Fibroblast of pulmonary artery (primary cell): ENCODE measurements at regions not wholly inside any gene's neighbourhood (a gene's known extent, or its start where the extent isn't known, plus 50 kb on each side); places are given as distances from the start of the nearest gene placed in this dataset.
"Not testable (repeated sequence)": the region's sequence is repeated elsewhere in the genome, so short reads cannot be mapped to it uniquely, and the experiment has no call there.

Experiments used
- DNase-seq: peaks from one replicate; pipeline ENCODE4 v3.0.0-alpha.2; 2010; ENCODE audit warnings: low read depth
- H3K4me3 ChIP-seq: replicated peaks from 2 replicates; pipeline ENCODE4 v1.5.1; 2011; ENCODE audit warnings: low read depth, mild to moderate bottlenecking, control low read depth, low read length, moderate library complexity
- CTCF ChIP-seq: IDR thresholded peaks from 2 replicates; pipeline ENCODE4 v1.5.1; 2011; ENCODE audit warnings: mild to moderate bottlenecking, control low read depth, low read length, inconsistent platforms; ENCODE audit errors: missing control alignments

DNA sequence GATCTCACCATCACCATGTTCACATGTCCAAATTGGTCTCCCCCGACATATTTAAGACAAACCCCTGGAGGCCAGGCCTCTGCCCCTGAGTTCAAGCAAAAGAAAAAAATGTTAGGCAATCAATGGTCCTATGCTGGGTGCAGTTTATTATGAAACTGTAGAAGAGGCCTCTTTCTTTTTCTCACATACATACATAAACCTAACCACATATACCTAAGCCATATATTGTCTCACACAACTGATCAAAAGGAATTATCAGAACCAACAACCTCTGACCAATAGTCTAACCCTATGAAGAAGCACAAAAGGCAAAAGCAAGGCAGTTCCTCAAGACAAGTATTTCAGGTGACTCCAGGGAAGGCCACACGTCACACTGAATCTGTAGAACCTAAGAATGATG, 49.9 kb downstream of the ILRUN start:
- no peak for TF ChIP-seq CTCF
- DNase-seq, result no peak
- no peak overlapping the region for H3K4me3 ChIP-seq

DNA sequence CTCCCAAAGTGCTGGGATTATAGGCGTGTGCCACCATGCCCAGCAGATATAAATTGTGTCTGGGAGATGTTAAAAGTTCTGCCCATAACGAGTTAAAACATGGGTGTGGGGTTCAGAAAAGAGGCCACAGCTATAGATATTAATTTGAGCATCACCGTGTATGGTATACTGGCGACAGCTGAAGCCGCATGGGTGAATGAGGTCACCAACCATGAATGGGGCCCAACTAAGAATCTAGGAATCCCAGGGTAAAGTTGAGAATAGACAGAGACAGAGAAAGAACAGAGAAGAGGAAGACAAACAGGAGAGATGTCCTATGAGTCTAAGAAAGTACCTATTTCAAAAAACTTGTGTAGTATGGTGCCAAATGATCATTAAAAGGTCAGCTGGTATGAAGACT, 50.9 kb downstream of the ILRUN start:
- no peak overlapping the region for H3K4me3 ChIP-seq
- no peak for TF ChIP-seq CTCF
- DNase-seq, result no peak

DNA sequence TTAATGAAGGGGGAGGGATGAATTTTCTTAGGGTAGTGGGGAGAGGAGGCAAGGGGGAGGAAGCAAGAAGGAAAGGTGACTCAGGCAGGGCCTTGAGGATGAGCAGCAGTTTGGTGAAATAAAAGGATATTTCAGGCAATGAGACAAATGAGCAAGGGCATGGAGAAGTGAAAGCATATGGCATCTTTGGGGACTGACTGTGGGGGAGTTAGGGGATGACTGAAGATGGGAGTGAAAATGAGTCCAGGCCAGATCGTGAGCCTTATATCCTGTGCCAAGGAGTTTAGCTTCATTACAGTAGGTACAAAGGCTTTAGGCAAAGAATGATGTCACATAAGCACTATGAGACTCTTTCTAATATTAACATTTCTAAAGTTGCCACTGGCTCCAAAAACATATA, 51.9 kb downstream of the ILRUN start:
- no peak overlapping the region for H3K4me3 ChIP-seq
- DNase-seq, result peak; percentile 36
- no peak for TF ChIP-seq CTCF

DNA sequence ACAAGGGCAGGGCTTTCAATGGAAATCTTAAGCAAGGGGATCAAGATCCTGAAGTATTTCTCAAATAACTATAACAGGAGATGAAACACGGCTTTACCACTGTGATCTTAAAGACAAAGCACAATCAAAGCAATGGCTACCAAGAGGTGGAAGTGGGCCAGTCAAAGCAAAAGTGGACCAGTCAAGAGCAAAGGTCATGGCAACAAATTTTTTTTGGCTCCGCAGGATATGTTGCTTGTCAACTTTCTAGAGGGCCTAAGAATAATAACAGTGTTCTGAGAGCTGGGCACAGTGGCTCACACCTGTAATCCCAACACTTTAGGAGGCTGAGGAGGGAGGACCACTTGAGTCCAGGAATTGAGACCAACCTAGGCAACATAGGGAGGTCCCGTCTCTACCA, 54.1 kb downstream of the ILRUN start:
- no peak for DNase-seq

GRCh38 chr6:34640074-34640849, 56.3 kb downstream of the ILRUN start:
- not testable (repeated sequence) for DNase-seq, H3K4me3 ChIP-seq

More for the DNA sequence above, 54.1 kb downstream of the ILRUN start:
- H3K4me3 ChIP-seq, result no peak overlapping the region
- no peak for TF ChIP-seq CTCF

- no peak overlapping the region for H3K4me3 ChIP-seq
- no peak for DNase-seq
- no peak for TF ChIP-seq CTCF
These were observed 57.5 kb downstream of the ILRUN start for GRCh38 chr6:34638834-34639736.

DNA sequence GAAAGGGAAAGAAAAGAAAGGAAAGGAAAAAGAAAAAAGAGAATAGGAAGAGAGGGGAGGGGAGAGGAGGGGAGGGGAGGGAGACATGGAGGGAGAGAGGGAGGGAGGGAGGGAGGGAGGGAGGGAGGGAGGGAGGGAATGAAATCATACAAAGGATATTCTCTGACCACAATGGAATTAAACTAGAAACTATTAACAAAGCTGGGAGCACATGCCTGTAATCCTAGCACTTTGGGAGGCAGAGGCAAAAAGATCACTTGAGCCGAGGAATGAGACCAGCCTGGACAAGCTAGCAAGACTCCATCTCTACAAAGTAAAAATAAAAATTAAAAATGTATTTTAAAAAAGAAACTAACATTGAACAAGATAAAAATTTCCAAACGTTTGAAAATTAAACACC, 62.8 kb downstream of the ILRUN start:
- no peak for TF ChIP-seq CTCF
- no peak for DNase-seq
- no peak overlapping the region for H3K4me3 ChIP-seq
